GM19395 (cell line): ENCODE measurements at regions not wholly inside any gene's neighbourhood (a gene's known extent, or its start where the extent isn't known, plus 50 kb on each side); places are given as distances from the start of the nearest gene placed in this dataset.
A peak's percentile ranks its signal among the peaks of the same experiment; 100 is the strongest.
"Not testable (repeated sequence)": the region's sequence is repeated elsewhere in the genome, so short reads cannot be mapped to it uniquely, and the experiment has no call there.

ENCODE experiments used
- ATAC-seq: cut with Tn5 transposase; IDR thresholded peaks from one replicate; pipeline ENCODE4 v1.9.1; 2021; ENCODE audit warnings: mild to moderate bottlenecking, moderate library complexity; ENCODE audit not compliant: unreplicated experiment

- peak; percentile 87 for ATAC-seq
Measured at GRCh38 chr3:134106580-134106979, 76.9 kb upstream of the SLCO2A1 start.

- ATAC-seq: no peak
Measured at GRCh38 chr3:134105876-134106556, 76.3 kb upstream of the SLCO2A1 start.

GRCh38 chr3:134104031-134104430, 74.3 kb upstream of the SLCO2A1 start:
- no peak for ATAC-seq

- ATAC-seq: no peak
Measured at GRCh38 chr3:134103470-134103869, 73.7 kb upstream of the SLCO2A1 start.

- no peak for ATAC-seq
Measured at GRCh38 chr3:134102976-134103375, 73.3 kb upstream of the SLCO2A1 start.

- ATAC-seq: not testable (repeated sequence)
Measured at GRCh38 chr3:134096214-134096613, 66.5 kb upstream of the SLCO2A1 start.

GRCh38 chr3:134095005-134095404, 65.3 kb upstream of the SLCO2A1 start:
- ATAC-seq: no peak

GRCh38 chr3:134094491-134094890, 64.8 kb upstream of the SLCO2A1 start:
- ATAC-seq: no peak

- no peak for ATAC-seq
Measured at GRCh38 chr3:134093956-134094355, 64.2 kb upstream of the SLCO2A1 start.

- ATAC-seq: no peak
Measured at GRCh38 chr3:134092208-134092701, 62.5 kb upstream of the SLCO2A1 start.

GRCh38 chr3:134090031-134090430, 60.3 kb upstream of the SLCO2A1 start:
- no peak for ATAC-seq

GRCh38 chr3:134087060-134087974, 57.6 kb upstream of the SLCO2A1 start:
- ATAC-seq: no peak

GRCh38 chr3:134086616-134087015, 56.9 kb upstream of the SLCO2A1 start:
- ATAC-seq: no peak

GRCh38 chr3:134085034-134085775, 55.5 kb upstream of the SLCO2A1 start:
- ATAC-seq: no peak

- ATAC-seq: no peak
Measured at GRCh38 chr3:134084242-134084950, 54.7 kb upstream of the SLCO2A1 start.

- no peak for ATAC-seq
Measured at GRCh38 chr3:134083626-134084241, 54.0 kb upstream of the SLCO2A1 start.

GRCh38 chr3:134083008-134083407, 53.3 kb upstream of the SLCO2A1 start:
- ATAC-seq: no peak

- no peak for ATAC-seq
Measured at GRCh38 chr3:134082582-134082981, 52.9 kb upstream of the SLCO2A1 start.

GRCh38 chr3:134081211-134081610, 51.5 kb upstream of the SLCO2A1 start:
- ATAC-seq: no peak

- no peak for ATAC-seq
Measured at GRCh38 chr3:134080761-134081160, 51.0 kb upstream of the SLCO2A1 start.
